Stimulated activated CD4-positive, alpha-beta T cell treated with anti-CD3 and anti-CD28 coated beads, Interleukin-15, amount 100 ng/mL, for 24 hours (primary cell): ENCODE measurements at regions not wholly inside any gene's neighbourhood (a gene's known extent, or its start where the extent isn't known, plus 50 kb on each side); places are given as distances from the start of the nearest gene placed in this dataset.
"Not testable (repeated sequence)": the region's sequence is repeated elsewhere in the genome, so short reads cannot be mapped to it uniquely, and the experiment has no call there.

Experiments
- DNase-seq: peaks from one replicate; pipeline ENCODE4 v3.0.0-alpha.2; 2020

DNA sequence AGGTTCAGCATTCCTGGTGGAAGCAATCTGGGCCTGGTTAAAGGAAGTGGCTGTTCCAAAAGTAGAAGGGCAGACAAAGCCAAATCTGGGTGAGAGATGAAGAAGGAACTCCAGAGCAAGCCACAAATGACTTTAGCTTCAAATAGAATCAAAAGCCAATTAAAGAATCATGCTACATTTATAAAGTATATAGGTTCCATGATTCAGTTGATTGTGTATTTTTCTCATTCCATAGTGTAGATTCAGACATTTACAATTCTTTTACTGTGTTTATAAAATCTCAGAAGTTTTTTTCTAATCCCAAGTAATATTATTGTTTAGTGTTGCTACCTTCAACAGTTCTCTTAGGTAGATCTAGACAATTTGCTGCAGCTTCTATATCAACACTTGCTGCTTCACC lies 262.0 kb downstream of the PLK2 start:
- no peak for DNase-seq

DNA sequence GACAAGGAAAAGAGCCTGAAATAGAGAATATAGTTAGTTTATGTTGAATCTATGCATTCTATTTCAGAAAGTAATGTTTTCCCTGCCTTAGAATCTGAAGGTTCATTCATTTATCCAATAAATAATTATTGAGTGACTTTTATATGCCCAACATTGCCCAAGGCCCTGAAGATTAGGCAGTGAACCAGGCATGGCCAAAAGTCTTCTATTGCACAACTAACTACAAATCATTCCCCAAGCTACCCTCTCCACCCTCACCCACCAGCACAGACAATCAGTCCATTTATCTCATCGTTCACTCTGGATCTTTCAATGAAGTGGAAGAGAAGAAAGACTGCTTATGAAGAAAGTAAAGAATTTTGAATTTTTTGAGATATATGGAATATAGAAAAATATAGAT lies 268.4 kb downstream of the PLK2 start:
- DNase-seq: no peak

DNA sequence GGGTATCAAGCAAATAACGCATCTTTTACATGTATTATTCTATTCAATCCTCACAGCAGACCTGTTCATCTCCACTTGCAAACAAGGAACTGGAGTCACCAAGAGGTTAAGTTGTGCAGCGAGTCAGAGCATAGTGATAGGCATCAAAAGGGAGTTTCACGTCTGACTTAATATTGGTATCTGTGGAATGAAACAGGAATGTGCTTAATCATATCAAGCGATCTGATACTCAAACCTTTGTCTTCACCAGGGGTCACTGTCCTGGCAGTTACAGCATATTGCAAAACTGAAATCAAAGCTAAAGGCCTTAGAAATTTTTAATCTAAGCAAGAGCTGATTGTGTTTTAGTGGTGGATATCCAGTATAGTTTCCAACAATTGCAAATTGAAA lies 271.6 kb downstream of the PLK2 start:
- DNase-seq: no peak

DNA sequence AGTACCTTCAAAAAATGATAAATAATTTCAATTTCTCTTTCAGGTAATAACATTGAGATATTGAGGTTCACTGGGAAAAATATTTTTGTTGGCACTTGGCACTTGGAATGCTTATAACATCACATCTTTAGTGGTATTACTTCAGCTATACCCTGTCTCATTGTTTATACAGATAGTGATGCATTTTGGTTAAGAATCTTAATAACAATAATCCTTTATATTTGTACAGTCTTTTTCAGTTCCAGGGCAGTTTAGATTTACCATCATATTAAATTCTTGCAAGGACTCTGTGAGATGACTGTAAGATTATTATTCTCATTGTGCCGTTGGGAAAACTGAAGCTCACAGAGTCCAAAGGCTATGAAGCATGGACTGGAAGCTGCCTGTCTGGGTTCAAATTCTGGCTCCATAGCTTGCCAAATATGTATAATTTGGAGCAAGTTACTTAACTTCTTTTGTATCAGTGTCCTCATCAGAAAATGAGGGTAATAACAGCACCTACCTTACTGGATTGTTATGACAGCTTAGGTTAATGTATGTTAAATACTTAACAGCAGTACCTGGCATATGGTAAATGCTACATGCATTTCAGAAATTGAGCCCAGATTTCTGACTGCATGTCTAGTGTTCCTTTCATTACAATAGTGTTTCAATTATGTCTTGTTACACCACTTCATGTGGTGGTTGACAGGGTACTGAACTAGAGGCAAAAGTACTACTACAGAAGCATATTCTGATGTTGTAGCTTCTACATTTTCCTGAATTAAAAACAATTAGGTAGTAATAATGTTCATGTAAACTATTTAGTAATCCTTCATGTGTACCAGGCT lies 272.2 kb downstream of the PLK2 start:
- DNase-seq: no peak

DNA sequence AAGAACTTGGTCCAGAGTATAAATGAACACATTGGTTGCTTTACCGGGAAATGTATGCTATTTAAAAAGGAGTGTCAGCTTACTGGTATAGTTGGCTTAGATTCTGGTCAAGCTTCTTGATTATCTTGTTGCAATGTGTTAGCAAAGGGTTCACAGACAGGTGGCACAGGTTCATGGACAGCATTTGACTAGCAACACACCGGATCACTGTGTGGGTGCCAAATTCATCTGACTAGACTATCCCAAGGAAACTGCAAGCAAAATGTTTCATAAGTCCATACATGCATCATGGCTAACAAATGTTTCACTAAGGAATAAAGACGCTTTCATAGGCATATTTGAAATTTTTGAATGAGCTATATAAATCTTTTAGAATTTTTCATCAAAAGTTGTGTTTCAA lies 274.1 kb downstream of the PLK2 start:
- DNase-seq: no peak

DNA sequence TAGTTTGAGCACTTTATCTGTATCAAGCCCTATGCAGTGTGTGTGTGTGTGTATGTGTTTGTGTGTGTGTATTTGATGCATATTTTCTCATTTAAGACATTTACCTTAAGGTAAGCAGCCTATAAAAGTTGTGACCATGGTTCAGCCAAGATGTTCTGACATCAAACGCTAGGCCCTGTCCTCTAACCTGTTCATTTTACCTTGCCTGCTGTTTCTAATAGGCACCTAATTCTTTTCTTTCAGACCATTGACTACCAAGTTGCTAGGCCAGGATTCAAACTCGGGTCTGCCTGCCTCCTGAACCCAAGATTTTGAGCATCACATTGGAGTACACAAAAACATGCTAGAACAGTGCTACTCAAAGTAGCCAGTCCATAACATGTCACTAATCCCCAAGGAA lies 274.5 kb downstream of the PLK2 start:
- DNase-seq: no peak

DNA sequence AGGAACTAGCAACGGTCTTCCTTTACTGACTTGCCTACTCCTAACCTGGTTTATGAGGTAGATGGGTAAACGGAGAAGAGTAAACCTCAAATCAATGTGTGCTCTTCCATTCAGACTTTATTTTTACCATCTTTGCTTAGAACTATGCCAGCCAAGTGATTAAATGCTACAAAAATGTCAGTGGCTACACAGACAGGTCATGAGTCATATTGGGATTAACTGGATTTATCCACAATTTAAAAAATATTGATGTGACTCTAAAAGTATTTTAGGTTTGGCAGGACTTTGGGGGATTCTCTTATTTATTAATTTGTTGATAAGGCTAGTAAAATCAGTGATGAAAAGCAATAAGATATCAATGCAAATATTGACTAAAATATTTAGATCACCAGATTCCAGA lies 275.0 kb downstream of the PLK2 start:
- no peak for DNase-seq

DNA sequence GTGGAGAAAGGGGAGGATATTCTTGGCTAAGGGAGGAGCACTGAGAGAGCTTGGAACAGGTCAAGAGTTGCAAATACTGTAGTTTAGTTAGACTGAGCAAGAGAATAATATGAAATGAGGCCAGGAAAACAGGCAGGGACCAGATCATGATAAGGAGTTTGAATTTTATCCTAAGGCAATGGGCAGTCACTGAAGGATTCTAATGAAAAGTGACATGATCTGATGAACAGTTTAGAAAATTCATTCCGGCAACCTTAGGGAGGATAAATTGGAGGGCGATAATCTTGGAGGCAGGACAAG lies 276.1 kb downstream of the PLK2 start:
- no peak for DNase-seq

DNA sequence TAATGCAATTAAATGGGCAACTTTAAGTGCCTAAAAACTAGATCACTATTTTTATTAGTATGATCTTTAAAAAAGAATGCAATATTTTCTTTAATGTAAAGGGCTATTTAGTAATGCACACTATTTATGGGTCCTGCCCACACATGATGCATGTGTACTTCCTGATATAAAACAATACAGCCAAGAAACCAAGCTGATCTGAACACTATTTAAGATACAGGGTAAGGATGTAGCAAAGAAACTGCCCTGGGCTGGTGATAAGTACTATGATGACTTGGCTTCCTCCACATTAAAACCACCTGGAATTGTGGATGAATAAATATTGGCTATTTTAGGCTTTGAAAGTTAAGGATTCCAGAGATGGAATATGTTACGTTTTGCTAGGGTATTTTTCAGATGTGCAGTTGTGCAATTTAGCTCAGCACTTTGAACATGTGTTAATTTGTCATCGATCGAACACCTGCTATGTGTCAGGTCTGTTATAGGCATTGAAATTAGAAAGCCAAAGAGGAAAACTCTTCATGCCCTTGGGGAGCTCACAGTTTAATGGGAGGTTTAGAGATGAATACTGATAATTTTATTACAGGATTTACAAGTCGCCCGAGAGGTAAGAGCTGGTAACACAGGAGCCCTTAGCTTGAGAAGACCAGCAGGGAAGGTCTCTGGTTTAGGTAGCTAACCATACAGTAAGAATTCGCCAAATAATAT lies 276.7 kb downstream of the PLK2 start:
- DNase-seq: no peak

DNA sequence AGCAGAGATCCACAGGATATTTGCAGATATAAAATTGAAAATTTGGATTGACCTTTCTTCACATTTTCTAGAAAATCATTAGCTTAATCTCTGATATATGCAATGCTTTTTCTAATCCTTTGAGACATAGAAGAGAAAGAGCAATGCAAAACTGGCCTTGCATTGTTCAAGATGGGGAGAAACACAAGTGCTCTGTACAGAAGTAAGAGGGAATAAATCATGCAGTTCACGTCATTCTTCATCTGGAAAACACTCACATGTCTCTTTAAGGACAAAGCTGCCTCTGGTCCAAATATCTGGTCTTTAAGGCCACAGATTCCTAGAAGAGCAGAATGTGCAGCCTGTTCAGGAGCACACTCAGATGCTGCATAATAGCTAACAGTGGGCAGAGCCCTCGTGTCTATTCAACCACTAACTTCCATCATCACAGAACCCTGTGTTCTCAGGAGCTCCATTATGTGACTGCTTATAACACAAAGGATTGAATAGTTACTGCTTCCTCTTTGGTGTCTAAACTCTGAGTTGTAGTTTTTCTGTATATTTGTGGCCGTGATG lies 277.5 kb downstream of the PLK2 start:
- DNase-seq: no peak

DNA sequence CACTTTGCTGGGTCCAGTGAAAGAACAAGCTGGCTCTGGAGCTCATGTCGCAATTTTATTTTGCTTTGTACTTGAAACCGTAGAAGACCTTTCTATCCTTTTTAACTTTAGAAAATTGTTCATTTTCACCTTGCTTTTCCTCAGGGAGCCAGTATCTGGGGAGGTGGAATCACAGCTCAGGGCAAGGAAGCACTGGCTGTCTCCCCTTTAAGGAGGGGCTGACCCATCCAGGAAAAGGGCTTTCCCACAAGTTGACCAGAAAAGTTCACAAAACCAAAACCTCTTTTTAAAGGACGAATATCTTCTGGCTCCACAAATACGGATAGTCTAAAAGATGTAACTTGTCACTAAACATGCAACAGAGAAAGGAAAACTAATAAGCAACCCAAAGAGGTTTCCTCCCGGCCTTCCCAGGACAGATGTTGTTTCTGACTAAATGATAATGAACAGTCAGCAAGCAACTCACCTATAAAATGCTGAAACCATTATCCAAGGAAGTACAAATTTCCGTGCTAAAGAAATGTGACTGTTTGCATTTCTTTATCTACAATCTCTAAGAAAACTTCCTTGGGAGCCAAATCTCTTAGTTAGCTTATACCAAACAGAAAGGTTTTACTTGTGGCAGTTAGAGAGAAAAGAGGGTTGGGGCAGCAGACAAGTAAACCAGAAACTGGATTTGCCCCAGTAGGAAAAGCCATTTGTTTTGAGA lies 278.2 kb downstream of the PLK2 start:
- DNase-seq: no peak

DNA sequence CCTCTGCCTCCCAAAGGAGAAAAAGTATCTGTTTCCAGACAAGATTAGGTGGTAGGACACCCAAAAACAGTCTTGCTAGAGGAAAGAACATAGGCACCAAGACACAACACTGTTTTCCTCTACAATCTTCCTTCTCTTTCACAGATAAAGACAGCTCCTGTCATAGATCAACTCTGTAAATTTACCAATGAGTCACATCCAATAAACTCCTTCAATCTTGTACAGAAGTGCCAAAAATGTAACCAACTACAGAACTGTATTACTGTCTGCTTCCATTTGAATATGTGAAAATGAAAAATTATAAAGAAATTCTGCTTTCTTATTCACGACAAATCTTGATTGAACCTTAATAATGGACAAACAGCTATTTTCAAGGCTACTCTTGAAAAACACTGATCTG lies 286.9 kb downstream of the PLK2 start:
- DNase-seq: no peak

DNA sequence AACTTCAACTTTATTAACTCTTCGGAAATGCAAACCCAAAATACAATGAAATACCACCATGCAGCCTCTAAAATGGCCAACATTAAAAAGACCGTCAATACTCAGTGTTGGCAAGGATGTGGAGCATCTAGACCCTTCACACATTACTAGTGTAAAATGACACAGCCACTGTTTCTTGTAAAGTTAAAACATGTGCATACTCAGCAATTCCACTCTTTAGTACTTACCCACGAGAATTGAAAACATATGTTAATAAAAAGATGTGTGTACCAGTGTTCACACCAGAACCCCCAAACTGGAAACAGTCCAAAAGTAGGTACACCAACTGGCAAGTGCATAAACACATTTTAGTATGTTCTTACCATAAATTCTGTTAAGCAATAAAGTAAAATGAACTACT lies 294.7 kb downstream of the PLK2 start:
- no peak for DNase-seq

DNA sequence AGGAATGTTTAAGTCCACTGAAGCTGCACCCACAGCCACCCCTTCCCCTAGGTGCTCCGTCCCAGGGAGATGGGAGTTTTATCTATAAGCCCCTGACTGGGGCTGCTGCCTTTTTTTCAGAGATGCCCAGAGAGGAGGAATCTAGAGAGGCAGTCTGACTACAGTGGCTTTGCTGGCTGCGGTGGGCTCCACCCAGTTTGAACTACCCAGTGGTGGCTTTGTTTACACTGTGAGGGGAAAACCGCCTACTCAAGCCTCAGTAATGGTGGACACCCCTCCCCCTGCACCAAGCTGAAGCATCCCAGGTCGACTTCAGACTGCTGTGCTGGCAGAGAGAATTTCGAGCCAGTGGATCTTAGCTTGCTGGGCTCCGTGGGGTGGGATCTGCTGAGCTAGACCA lies 298.0 kb downstream of the PLK2 start:
- DNase-seq: not testable (repeated sequence)

DNA sequence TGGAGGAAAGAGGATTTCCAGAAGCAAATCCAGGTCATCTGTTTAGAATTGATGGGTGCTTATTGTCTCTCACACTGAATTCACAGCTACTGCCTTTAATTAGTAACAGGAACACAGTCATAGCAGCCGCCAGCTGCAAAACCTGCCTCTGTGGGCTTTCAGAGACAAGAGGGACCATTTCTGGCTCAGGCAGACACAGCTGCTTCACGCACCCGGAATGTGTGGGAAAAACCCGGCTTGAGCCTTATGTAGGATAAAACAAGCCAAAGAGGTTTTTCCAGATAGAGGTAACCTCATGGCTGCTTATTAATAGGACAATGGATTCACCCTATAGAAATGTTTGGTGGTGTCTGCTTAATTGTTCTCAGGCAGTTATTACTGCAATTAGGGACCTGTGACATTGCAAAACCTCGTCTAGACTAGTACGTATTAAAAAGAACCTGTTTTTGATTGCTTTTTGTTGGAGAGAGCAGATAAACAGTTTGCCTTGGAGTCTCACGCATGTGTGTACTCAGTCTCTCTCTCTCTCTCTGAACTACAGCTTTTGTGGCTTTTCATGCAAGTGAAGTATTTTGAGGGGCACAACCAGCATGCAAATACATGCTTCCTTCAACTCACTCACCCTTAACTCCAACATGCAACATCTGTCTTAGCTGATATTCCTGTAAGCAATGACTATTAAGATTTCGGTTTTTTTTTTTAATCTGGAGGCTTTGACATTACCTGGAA lies 302.7 kb downstream of the PLK2 start:
- no peak for DNase-seq

DNA sequence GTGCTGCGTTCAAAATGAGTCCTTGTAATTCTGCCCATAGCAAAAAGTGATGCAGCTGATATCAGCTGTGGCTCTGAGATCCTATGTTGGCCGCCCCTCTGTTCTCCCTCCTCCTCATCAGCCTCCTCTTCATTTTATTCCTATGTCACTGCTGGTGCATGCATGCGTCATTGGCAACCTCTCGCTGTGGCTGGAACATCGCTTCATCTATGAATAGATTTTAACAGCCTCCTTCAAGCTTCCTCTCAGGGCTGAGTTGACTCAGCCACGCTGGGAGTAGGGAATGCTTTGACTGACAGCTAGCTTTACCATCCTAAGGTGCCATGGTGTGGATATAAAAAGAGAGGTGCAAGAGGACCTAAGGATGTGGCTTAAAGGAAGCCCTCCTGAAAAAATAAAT lies 303.5 kb downstream of the PLK2 start:
- DNase-seq: no peak

DNA sequence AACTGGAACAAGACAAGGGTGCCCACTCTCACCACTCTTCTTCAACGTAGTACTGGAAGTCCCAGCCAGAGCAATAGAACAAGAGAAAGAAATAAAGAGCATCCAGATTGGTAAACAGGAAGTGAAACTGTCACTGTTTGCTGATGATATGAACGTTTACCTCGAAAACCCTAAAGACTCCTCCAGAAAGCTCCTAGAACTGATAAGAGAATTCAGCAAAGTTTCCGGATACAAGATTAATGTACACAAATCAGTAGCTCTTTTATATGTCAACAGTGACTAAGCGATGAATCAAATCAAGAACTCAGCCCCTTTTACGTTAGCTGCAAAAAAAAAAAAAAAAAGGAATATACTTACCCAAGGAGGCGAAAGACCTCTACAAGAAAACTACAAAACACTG lies 306.6 kb downstream of the PLK2 start:
- DNase-seq: no peak

DNA sequence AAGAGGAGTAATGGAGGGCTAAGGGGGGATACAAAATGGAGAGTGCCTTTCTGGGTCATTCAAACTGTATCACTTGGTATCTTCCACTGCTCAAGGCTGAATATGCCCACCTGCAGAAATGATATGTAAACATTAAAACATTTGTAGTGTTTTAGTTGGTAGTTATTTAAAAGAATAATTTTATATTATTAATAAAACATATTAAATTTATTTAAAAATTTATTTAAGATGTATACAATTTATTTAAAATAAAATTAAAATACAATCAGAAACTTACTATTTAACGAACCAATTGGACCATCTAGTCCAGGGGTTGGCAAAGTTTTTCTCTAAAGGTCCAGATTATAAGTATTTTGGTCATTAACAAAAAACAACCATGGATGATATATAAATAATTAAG lies 308.5 kb downstream of the PLK2 start:
- DNase-seq: no peak

DNA sequence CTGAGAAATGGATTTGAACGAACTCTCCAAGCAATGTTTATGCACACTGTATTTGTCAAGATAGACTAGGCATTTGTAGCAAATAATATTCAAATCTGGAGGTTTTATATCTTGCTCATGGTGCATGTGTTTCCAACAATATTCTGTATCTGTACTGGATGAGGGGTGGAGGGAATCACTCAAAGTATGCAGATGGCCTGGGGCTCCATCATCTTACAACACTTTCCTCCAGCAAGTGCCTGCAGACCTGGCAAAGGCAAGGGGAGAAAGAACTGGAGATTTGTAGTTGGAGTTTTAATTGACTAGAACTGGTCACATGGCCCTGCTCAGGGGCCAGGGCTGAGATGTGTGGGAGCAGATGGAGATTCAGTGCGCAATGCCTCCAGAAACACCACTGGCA lies 309.0 kb downstream of the PLK2 start:
- no peak for DNase-seq

DNA sequence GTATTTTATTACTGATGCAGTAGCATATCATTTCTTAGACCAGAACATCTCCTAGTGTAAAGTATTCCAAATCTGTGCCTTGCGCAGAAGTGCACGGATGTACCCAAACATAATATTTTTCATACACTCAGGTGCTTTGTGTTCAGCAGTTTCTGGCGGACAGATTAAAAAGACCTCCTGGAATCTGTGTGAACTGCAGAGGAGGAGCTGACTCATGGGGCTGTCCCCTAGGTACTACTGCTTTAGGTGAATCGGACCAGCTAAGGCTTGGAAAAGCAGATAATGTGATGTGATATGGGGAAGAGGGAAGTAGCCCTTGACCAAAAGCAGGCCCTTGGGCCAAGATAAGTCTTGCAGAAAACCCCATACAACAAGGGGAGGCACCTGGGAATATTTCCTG lies 310.1 kb downstream of the PLK2 start:
- DNase-seq: no peak

DNA sequence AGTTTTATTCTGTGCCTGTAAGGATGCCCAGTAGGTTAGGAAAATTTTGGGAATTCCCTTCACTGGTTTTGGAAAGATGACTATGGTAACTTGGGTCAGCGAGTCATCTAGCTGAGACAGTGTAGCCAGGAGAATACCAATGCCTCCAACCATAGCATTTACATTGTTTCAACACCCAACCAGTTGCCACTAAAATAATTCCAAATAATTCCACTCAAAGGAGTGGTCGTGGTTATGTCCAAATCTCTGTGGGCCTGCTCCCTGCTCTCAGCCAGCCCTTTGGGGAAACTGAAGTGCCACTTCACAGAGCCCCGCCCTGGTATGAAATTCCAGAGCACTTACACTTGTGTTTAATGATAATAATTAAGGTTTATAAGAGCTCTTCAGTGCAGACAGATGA lies 310.5 kb downstream of the PLK2 start:
- no peak for DNase-seq

DNA sequence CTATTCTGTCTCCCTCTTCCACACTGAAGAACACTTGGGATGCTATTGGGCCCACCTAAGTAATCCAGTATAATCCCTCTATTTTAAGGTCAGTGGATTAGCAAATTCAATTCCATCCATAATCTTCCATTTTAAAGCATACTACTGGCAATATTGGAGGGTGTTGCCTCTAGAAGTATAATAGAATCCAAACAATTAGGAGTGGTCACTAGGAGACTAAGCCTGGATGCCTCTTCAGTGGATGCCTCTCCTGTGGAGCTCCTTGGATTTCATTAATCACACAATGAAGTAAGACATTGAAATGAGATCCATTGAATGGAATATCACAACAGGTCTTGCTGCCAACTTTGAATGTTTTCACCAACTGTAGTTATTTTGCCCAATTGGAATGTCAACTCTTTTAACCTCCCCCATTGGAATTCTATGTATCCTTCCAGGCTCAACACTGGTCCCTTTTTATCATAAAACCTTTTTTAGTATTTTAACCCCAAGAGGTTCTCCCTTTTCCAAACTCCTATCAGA lies 311.6 kb downstream of the PLK2 start:
- no peak for DNase-seq

DNA sequence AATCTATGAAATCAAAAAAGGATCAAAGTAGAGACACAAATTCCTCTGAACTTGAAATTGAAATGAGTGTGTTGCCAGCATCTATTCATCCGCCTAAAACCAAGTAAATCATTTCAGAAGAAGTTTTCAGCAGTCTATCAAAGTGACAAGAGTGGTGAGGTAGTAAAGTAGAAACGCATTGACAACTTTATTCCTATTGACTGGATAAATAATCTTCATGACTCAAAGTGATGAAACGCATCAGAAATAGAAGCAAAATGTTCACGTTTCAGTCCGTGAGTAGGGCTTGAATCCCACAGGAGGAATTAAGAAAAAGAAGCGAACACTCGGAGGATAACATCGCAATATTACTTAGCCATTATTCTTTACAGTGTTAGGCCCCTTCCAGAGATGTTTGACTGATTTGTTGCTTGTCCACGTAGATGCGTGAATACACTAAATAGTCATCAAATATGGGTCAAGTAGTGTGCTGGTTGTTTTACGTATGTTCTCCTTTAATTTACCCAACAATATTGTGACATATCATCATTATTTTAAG lies 314.4 kb downstream of the PLK2 start:
- no peak for DNase-seq
